HepG2 (cell line): ENCODE measurements at regions not wholly inside any gene's neighbourhood (a gene's known extent, or its start where the extent isn't known, plus 50 kb on each side); places are given as distances from the start of the nearest gene placed in this dataset.
"Not testable (repeated sequence)": the region's sequence is repeated elsewhere in the genome, so short reads cannot be mapped to it uniquely, and the experiment has no call there.

Experiments used
- ATAC-seq: fragments of 200-7000 bp; cut with Tn5 transposase; 3 replicates; pipeline ENCODE4 v1.9.1; 2020; ENCODE audit warnings: mild to moderate bottlenecking, moderate library complexity
- BruUV-seq: library from RNA; stranded (reverse); fragments of 400-500 nt; replicated peaks from 2 replicates; lab custom pipeline; 2021; lab: Mats Ljungman, UMichigan
- CTCF ChIA-PET: fragments of 300-600 bp; formaldehyde crosslinking; extraction: SDS; loops from one replicate; lab custom pipeline; 2021; ENCODE audit warnings: low total read pairs, inconsistent platforms, low intra/inter-chr PET ratio; lab: Yijun Ruan, JAX
- POLR2A ChIA-PET: fragments of 350-600 bp; sonication (Branson Sonifier 250); formaldehyde crosslinking; loops from one replicate; lab custom pipeline; 2020; ENCODE audit warnings: antibody characterized with exemption, inconsistent platforms; lab: Yijun Ruan, JAX
- DNase-seq: peaks from one replicate; pipeline ENCODE4 v3.0.0-alpha.2; 2015; ENCODE audit warnings: low spot score
- FAIRE-seq: peaks from 3 replicates; lab custom pipeline; 2011; peaks lifted over from hg19 to GRCh38; lab: Jason Lieb, UNC
- H2AFZ ChIP-seq: one replicate; pipeline ENCODE4 v1.6.1; 2011; ENCODE audit warnings: low read length, inconsistent platforms
- H3K27ac ChIP-seq: fragments of 300-600 bp; 3 replicates; pipeline ENCODE4 v1.8.0; 2011; ENCODE audit warnings: mixed run types, mild to moderate bottlenecking, mixed read lengths, low read length, inconsistent platforms; ENCODE audit not compliant: insufficient read depth; ENCODE audit errors: extremely low read length
- H3K27me3 ChIP-seq, 2 experiments: fragments of 200-600 bp in 1 of 2; 2 replicates in 1 of 2; 3 replicates in 1 of 2; pipeline versions ENCODE4 v1.6.0 to v1.8.0; 2011; ENCODE audit warnings: low read length in 2 of 2, mild to moderate bottlenecking in 2 of 2, moderate library complexity in 2 of 2, inconsistent platforms in 1 of 2; ENCODE audit not compliant: insufficient read depth in 2 of 2, control insufficient read depth in 1 of 2
- H3K36me3 ChIP-seq, 2 experiments: fragments of 200-600 bp in 1 of 2; replicated peaks in 1 of 2; 2 replicates in 1 of 2; 3 replicates in 1 of 2; pipeline versions ENCODE4 v1.5.1 to v1.8.0; 2011; ENCODE audit warnings: low read length in 2 of 2, inconsistent platforms in 1 of 2; ENCODE audit not compliant: insufficient read depth in 2 of 2, control insufficient read depth in 1 of 2
- H3K4me1 ChIP-seq: 2 replicates; pipeline ENCODE4 v1.5.1; 2012; ENCODE audit warnings: low read length, inconsistent platforms; ENCODE audit not compliant: insufficient read depth
- H3K4me2 ChIP-seq: 2 replicates; pipeline ENCODE4 v1.6.0; 2011; ENCODE audit warnings: low read depth, low read length, inconsistent platforms
- H3K4me3 ChIP-seq, 3 experiments: fragments of 200-600 bp in 1 of 3; sonication (generic), shearing (Covaris generic) in 1 of 3; replicated peaks in 1 of 3; 2 replicates each; pipeline ENCODE4 v1.5.1; 2011 to 2016; ENCODE audit warnings: low read length in 3 of 3, inconsistent platforms in 2 of 3, low read depth in 2 of 3, mild to moderate bottlenecking in 2 of 3, control low read depth in 1 of 3, mixed read lengths in 1 of 3; ENCODE audit not compliant: insufficient read depth in 1 of 3
- H3K79me2 ChIP-seq: one replicate; pipeline ENCODE4 v1.6.1; 2011; ENCODE audit warnings: low read length, inconsistent platforms; ENCODE audit not compliant: insufficient read depth
- H3K9ac ChIP-seq: 2 replicates; pipeline ENCODE4 v1.6.0; 2011; ENCODE audit warnings: mild to moderate bottlenecking, low read depth, low read length, inconsistent platforms; ENCODE audit not compliant: insufficient read depth
- H3K9me3 ChIP-seq: 2 replicates; pipeline ENCODE4 v1.5.1; 2012; ENCODE audit warnings: mild to moderate bottlenecking, low read length
- H4K20me1 ChIP-seq: 2 replicates; pipeline ENCODE4 v1.6.0; 2011; ENCODE audit warnings: inconsistent platforms, mild to moderate bottlenecking, low read length, moderate library complexity; ENCODE audit not compliant: insufficient read depth
- GLMP ChIP-seq: sonication (generic); formaldehyde crosslinking; IDR thresholded peaks from 2 replicates; pipeline ENCODE4 v1.9.0; 2021; ENCODE audit warnings: missing genetic modification reagents, mild to moderate bottlenecking, borderline replicate concordance
- MTF2 ChIP-seq: sonication (generic); formaldehyde crosslinking; IDR thresholded peaks from 2 replicates; pipeline ENCODE4 v1.5.0; 2020; ENCODE audit warnings: missing genetic modification reagents, borderline replicate concordance
- THAP8 ChIP-seq: sonication (generic); formaldehyde crosslinking; IDR thresholded peaks from 2 replicates; pipeline ENCODE4 v1.5.1; 2020; ENCODE audit warnings: missing genetic modification reagents, mild to moderate bottlenecking, borderline replicate concordance
- ZFX ChIP-seq: sonication (generic); formaldehyde crosslinking; IDR thresholded peaks from 2 replicates; pipeline ENCODE4 v1.4.0; 2020; ENCODE audit warnings: mild to moderate bottlenecking, low read depth, missing genetic modification reagents, moderate library complexity
- ZNF121 ChIP-seq: sonication (generic); formaldehyde crosslinking; IDR thresholded peaks from 2 replicates; pipeline ENCODE4 v1.5.0; 2020; ENCODE audit warnings: mild to moderate bottlenecking, missing genetic modification reagents
- ZNF263 ChIP-seq: sonication (generic); formaldehyde crosslinking; IDR thresholded peaks from 2 replicates; pipeline ENCODE4 v1.4.0; 2020; ENCODE audit warnings: missing genetic modification reagents
- ZNF362 ChIP-seq: sonication (generic); formaldehyde crosslinking; IDR thresholded peaks from 2 replicates; pipeline ENCODE4 v1.4.0; 2020; ENCODE audit warnings: missing genetic modification reagents, mild to moderate bottlenecking, borderline replicate concordance
- ZNF770 ChIP-seq: sonication (generic); formaldehyde crosslinking; IDR thresholded peaks from 2 replicates; pipeline ENCODE4 v1.5.0; 2020; ENCODE audit warnings: mild to moderate bottlenecking, missing genetic modification reagents
- WGBS: methylation state at CpG from one replicate; pipeline ENCODE4 v1.1.6; 2017; ENCODE audit warnings: low lambda C conversion rate; 5-methylcytosine and 5-hydroxymethylcytosine counted together
- in situ Hi-C: cut with HindIII; loops from 2 replicates; pipeline ENCODE4 v1.10.0; 2017; ENCODE audit warnings: low pct_unique_long_range_greater_than_20kb; ENCODE audit not compliant: extremely low pct_ligation_motif_present
- intact Hi-C: fragments of 100-400 bp; cut with micrococcal nuclease; formaldehyde crosslinking; loops from one replicate; pipeline ENCODE4 v1.10.0; 2022; ENCODE audit not compliant: unreplicated experiment

- TF ChIP-seq ZNF362 (CRISPR knock-in tag) (no peak), THAP8 (CRISPR knock-in tag) (no peak), ZFX (no peak), GLMP (no peak), ZNF263 (CRISPR knock-in tag) (no peak), MTF2 (CRISPR knock-in tag) (no peak)
- TF ChIP-seq, all 625 proteins: peak for 0
These were observed 120.4 kb upstream of the SDK1 start (continued) for GRCh38 chr7:3180604-3181003.

- POLR2A ChIA-PET, H3K27me3 ChIP-seq, DNase-seq, H3K9me3 ChIP-seq, BruUV-seq, H3K36me3 ChIP-seq, H3K79me2 ChIP-seq, in situ Hi-C loops, CTCF ChIA-PET, H3K4me2 ChIP-seq, H3K4me3 ChIP-seq, H2AFZ ChIP-seq, FAIRE-seq, H3K9ac ChIP-seq, intact Hi-C loops, H4K20me1 ChIP-seq, ATAC-seq: not testable (repeated sequence)
- Histone ChIP-seq H3K4me1 (peaks cover 57% of the 10 kb centered on the region), H3K27ac (peak overlapping the region; percentile 63)
- TF ChIP-seq ZNF770 (CRISPR knock-in tag) (peak; percentile 69), ZNF121 (peak; percentile 78)
- 52% methylated on average over 4 of the region's 4 CpGs for WGBS
These were observed 119.0 kb upstream of the SDK1 start for GRCh38 chr7:3182055-3182454.
